GM21367 (cell line): ENCODE measurements at regions not wholly inside any gene's neighbourhood (a gene's known extent, or its start where the extent isn't known, plus 50 kb on each side); places are given as distances from the start of the nearest gene placed in this dataset.

Experiments
- ATAC-seq: cut with Tn5 transposase; IDR thresholded peaks from one replicate; pipeline ENCODE4 v1.9.1; 2021; ENCODE audit not compliant: unreplicated experiment

DNA sequence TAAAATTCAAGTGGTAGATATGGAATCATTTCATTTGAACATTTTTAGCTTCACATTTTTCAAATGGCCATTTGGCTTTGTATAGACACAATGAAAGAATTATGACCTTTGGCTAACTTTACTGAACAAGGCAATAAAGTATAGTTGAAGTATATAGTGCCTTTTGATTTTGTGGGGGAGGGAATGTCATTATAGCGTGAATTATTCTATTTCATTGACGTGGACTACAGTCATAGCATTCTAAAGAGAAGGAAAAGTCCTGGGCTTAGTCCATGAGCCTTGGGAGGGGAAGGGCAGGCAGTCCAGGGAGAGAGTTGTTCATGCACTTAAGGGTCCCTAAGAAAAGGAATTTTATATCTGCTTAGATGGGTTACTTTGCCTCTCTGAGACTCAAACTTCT is 181.4 kb upstream of the GPR26 start:
- ATAC-seq, result no peak

GRCh38 chr10:123485341-123485960 is 180.7 kb upstream of the GPR26 start:
- no peak for ATAC-seq

GRCh38 chr10:123488436-123488835 is 177.7 kb upstream of the GPR26 start:
- ATAC-seq, result no peak

GRCh38 chr10:123491364-123491763 is 174.8 kb upstream of the GPR26 start:
- no peak for ATAC-seq

GRCh38 chr10:123492016-123492415 is 174.1 kb upstream of the GPR26 start:
- ATAC-seq, result no peak

DNA sequence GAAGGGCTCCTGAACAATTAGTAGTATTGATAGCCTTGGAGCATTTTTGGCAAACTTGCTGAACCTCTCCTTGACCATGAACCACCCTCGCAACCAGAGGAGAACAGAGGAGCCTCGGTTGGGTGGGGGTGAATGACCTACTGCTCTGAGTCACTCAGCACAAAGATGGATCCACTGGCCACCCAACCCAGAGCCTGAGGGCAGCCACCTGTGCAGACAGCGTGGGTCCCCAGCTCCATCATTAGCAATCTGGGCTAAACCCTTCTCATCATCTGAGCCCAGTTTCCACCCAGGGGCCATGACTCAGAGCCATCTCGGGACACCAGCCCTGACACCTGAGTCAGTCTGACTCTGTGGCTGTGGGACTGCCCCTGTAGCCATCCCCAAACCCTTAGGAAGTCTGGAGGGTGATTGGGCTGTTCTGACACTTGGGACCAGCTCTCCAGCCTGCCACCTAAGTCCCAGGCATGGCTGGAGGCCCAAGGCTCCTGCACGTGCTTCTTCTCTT is 171.8 kb upstream of the GPR26 start:
- ATAC-seq, result no peak

GRCh38 chr10:123496375-123496774 is 169.8 kb upstream of the GPR26 start:
- ATAC-seq, result no peak

DNA sequence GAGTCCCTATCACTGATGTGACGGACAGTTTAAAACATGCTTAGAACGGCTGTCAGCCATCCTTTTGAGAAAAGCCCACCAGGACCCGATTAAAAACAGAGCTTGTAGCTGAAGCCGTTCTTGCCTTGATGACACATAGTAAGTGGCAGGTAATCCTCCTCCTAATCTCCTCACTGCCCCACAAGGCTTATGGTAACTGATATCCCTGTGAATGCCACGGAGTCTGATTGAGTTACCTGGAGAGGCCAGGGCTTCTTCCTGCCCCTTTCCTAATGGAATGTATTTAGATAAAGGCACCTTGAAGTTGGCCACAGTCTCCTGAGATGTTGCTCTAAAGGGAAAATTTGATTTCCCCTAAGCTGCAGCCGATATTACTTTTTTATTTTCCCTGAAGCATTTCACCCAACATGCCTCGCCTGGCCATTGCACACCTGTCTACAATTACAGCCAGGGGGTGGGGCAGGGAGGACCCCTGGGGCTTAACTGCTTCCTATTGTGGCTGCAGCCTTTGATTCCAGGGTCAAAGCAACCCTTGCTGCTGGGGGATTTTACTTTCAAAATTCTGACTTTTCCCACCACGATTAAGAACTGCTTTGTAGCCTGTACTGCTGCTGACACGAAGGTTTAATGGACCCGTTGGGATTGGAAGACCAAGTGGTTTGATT is 169.0 kb upstream of the GPR26 start:
- no peak for ATAC-seq

DNA sequence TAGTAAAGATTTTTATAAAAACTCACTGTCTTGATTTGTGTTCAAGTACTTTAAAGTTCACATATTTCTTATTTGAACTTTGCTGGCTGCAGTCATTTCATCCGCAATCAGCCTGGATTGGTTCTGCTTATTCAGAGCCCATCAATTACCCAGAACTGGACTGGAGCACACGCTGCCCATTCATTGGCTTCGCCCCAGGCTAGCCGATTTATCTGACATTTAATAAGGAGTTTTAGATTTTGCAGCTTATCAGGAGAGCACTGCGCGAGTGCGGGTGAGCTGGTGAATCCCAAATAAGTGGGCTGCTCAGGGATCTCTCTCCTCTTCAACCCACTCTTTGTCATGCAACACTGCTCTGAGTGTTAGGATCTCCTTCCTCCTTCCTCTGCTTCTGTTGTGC is 166.0 kb upstream of the GPR26 start:
- ATAC-seq, result no peak

DNA sequence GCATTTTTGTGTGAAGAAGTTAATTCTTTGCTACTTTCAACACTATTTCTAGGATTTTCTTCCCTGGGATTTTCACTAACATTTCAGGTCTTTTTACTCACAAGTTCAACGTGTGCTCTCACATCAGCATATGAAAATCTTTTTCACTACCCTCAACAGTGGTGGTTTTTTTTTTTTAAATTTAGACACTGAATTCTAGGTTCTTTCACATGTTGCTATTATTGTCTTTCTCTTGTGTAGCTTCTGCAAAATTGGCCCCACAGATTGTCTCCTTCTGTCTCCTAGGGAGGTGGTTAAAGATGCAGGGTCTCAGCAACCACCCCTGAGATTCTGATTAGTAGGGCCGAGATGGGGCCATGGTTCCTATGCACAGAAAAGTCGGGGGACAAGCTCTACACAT is 165.0 kb upstream of the GPR26 start:
- no peak for ATAC-seq

GRCh38 chr10:123502983-123503382 is 163.2 kb upstream of the GPR26 start:
- ATAC-seq, result no peak

- no peak for ATAC-seq
Measured at GRCh38 chr10:123506455-123506854, 159.7 kb upstream of the GPR26 start.

- no peak for ATAC-seq
Measured at GRCh38 chr10:123507298-123507697, 158.9 kb upstream of the GPR26 start.

DNA sequence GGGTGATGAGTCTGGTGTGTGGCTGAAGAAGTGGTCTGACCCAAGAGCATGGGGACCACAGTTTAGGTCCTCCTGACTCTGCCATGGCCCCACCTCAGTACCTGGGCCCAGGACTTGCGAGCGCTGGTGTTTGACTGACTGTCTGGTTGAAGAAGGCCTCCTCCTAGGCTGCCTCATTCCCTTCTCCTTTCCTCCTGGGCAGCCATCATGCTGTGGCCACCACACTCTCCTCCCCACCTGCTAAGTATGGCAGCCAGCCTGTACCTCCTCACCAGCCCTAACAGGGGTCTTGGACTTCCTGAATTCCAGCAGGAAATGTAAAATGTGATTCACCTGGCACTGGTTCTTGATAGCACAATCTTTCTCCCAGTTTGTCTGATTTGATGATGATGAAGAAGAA is 156.8 kb upstream of the GPR26 start:
- no peak for ATAC-seq

DNA sequence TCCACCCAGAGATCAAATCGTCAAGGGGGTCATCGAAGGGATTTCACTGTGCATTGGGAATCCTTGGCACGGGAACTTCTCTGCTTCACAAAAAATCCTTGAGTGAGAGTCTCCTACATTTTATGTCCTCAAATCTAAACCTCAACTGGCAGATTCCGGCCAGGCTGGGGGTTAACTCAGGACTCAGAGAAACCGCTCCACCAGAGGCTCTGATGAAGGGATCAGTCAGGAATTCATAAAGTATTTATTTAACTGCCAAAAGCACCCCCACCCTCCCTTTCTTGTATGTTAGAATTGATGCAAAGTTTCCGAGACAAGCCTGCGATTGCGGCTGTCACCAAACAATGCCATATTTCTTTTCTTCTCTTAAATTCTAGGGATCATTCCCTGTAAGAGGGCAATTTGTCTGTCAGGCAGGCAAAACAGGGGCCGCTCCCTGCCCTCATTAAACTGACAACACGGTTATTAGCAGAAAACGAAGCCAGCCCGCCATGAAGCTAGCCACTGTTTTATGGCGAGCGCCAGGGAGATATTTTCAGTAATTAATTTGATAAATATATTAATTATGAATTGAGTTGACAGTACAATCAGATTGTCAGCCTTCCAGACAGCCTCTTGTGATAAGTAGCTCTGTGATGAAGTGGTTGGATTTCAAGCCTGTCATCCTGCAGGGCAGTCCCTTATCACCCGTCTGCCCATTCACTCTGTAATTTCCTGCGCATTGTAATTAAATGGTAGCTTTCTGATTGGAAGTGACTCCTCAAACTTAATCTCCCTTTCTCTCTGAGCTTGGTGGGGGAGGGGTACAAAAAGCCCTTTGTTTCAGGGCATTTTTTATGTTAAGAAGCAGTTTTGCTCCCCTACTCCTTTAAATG is 153.0 kb upstream of the GPR26 start:
- no peak for ATAC-seq

DNA sequence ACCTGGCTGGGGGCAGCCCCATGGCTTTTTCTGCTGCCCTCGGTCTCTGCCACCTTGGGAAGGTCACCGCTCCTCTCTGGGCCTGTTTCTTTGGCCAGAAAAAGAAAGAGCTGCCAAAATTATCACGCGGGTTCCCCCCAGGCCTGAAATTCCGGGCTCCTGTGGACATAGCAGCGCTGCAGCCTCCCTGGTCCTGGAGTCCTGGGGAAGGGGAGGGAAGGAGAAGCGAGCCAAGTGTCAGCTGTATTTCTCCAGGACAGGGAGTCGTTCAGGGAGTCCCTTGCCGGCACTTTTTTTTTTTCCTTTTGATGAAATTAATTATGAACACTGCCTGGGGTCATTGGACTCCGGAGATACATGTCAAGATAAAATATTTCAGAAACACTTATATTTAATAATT is 152.3 kb upstream of the GPR26 start:
- ATAC-seq, result no peak

DNA sequence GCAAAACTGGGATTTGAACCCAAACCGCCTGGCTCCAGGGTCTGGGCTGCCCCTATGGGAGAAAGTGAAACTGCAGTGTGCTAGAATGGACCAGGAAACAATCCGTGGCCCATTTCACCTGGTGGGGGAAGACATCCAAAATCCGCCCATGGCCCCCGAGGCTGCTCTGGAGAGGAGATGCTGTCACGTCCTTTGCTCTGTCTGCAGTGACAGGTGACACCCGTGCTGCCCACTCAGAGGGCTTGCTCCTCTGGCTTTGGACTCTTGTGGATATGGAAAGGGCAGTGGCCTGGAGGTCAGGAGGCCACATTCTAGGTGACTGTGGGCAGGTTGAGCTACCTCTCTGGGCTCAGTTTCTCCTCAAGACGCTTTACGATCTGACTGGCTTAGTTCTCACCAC is 151.2 kb upstream of the GPR26 start:
- no peak for ATAC-seq

DNA sequence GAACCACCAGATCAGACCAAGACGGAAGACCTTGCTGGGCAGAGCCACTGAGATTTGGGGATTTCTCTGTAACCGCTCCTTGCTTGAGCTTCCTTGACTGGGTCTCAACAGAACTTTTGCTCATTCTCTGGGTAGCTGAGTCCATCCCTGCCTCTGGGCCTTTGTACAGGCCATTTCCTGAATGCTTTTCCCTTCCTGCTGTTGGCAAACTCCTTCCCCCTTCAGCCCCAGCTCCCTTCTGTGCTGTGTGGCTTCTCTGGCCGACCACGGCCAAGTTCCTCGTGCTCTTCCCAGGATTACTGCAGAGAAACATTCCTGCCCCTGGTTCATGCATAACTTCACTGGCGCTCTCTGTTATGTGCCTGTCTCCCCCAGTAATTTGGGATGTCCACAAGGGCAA is 150.5 kb upstream of the GPR26 start:
- ATAC-seq, result no peak

GRCh38 chr10:123516291-123516690 is 149.9 kb upstream of the GPR26 start:
- no peak for ATAC-seq

GRCh38 chr10:123517426-123517825 is 148.7 kb upstream of the GPR26 start:
- ATAC-seq, result no peak

DNA sequence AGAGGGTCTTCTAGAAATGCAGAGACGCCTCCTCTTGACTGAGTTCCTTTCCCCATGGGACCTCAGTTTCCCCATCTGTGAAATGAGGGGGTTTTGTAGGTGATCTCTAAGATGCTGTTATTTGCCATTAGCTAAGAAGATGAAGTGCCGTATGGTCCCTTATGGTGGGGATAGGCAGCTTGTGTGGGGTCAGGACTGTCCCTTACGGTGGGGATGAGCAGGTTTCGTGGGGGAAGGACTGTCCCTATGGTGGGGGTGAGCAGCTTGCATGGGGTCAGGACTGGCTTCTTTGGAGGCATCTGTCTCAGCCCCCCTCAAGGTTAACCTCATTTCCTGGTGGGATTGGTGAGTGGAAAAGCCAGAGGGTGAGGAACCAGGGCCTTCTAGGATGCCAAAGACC is 148.3 kb upstream of the GPR26 start:
- no peak for ATAC-seq

DNA sequence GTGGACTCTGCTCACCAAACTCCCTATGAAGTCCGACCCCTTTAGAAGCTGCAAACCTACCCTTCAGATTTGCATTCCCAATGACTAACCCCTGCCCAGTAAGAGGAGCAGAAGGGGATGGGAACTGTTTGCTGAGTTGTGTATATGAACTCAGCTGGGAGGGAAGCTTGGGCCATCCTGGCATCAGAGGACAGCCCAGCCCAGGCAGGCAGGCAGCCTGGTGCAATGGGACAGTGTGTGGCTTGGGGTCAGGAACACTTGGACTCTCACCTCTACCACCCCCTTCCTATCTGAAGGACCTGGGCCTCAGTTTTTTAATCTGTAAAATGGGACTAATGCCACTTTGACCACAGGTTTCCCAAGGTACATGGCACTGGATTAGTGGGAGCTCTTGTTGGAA is 147.4 kb upstream of the GPR26 start:
- ATAC-seq, result no peak
